NCI-H2196 treated with DMSO at 0.1 percent for 48 hours (cell line): ENCODE measurements at regions not wholly inside any gene's neighbourhood (a gene's known extent, or its start where the extent isn't known, plus 50 kb on each side); places are given as distances from the start of the nearest gene placed in this dataset.

Experiments used
- DNase-seq: peaks from one replicate; lab custom pipeline; 2025; ENCODE audit not compliant: unreplicated experiment; lab: John Stamatoyannopoulos, UW

DNA sequence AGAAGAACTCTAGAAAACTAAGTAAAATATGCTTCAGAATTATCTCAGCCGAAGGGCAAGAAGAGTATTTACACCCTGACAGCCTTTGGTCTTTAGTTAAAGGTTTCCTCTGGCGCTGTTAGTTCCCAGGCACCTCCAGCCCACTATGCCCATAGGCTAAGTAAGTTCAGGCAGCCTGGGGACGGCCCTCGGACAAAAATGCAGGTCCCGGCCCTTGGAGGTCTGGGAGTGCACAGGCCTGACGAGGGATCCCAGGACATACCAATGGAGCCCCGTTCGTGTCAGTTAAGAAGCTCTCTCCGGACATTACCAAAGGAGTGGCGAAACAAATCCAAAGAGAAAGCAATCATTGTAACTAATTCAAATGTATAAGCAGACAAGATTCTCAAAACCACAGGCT is 311.8 kb downstream of the CD83 start:
- DNase-seq: no peak

DNA sequence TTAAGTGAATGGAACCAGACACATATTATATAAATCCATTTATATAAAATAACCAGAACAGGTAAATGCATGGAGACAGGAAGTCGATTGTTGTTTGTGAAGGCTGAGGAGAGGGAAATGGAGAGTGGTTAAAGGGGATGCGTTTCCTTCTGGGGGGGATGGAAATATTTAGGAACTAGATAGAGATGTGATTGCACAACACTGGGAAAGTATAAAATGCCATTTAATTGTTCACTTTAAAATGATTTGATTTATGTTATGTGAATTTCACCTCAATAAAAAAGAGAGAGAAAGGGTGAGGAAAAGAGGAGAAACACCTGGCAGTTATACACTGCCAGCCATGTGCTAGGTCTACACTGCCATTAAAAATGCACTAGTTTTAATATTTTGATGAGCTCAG is 312.6 kb downstream of the CD83 start:
- DNase-seq: no peak

DNA sequence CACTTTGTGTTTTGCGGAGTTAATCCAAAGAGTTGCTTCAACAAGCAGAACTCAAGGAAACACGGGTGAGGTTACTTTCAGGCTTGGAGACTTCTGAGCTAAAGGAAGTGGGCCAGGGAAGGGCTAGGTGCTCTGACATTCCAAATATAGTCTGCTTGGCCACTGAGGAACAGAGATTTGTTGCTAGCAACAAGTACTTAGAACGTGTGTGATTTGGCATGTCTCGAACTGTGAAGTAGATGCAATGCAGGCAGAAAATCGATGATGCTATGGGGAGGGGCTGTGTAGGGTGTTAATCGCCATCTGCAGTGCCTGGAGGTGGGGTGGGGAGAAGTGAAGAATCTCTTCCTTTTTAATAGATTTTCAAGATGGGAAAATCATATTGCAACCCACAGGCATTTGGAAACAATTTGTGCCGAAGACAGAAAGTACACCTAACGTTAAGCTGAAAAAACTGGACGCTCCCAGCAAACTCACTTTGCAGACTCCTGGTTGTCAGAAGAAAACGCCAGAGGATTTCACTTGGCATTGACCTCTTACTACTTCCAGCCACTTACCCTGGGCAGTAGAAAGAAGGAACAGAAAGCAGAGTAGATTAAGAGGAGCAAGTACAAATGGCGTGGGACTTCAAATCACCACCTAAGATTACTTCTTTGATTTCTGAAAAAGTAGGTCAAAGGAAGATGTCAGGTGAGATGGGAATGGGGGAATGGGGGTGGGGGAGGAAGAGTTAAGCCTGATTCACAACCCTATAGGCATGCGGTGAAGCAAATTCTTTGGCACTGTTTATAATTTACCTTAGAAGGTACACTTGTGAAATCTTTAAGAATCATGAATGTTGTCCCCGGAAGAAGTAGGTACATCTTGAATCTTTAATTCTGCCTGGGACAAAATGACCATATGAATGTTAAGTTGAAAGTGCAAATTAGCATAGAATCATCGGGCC is 314.1 kb downstream of the CD83 start:
- DNase-seq: no peak

DNA sequence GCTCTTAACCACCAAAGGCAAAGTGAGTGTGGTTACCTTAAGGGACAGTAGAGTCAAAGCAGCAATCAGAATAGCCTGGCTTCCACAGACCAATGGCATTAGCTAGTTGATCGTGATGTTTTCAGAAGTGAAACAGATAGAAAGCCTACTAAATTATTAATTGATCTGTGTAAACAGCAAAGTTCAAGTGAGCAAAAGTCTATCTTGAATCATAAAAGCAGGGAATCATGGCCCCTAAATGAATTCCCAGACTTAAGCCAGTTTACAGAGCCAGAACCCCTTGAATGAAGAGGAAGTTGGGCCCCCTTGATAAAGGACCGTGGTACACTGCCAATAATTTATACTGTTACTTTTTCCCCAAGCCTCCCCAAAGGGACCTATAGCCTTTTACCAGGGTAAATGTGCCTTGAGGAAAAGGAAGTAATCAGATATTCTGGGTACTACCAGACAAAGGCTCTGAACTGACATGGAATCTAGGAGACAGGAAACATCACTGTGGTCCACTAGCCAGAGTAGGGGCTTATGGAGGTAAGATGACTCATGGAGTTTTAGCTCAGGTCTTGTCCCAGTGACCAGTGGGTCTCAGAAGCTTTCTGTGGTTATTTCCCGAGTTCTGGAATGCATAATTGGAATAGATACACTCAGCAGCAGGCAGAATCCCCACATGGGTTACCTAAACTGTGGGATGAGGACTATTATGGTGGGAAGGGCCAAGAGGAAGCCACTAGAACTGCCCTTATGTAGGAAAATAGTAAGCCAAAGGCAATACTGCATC is 317.5 kb downstream of the CD83 start:
- no peak for DNase-seq

DNA sequence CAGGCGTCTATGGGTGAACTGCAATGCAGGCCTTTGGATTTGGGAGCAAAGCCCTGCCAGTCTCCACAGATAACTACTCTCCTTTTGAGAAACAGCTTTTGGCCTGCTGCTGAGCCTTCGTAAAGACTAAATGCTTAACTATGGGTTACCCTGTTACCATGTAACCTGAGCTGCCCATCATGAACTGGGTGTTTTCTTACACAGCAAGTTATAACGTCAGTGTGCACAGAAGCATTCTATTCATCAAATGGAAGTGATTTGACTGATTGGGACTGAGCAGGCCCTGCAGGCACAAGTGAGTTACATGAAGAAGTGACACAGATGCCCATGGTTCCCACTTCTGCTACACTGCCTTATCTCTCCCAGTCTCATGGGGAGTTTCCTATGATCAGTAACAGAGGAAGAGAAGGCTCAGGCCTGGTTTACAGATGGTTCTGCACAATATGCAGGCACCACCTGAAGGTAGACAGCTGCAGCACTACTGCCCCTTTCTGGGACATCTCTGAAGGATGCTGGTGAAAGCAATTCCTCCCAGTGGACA is 319.1 kb downstream of the CD83 start:
- no peak for DNase-seq

DNA sequence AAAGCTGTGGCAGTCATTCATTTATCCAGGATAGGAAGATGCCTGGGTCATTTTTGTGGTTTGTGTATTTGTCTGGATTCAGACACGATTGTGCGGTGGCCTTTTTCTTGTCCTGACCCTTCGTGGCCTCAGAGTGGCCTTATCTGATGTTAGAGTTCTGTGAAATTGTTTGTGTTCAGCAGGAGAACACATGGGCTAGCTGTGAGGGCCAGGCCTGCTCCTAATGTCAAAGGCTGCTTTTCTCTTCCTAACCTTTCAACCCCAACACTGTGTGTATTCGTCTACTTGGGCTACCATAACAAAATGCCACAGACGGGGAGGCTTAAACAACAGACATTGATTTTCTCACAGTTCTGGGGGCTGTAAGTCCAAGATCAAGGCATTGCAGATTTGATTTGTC is 321.8 kb downstream of the CD83 start:
- DNase-seq: no peak

DNA sequence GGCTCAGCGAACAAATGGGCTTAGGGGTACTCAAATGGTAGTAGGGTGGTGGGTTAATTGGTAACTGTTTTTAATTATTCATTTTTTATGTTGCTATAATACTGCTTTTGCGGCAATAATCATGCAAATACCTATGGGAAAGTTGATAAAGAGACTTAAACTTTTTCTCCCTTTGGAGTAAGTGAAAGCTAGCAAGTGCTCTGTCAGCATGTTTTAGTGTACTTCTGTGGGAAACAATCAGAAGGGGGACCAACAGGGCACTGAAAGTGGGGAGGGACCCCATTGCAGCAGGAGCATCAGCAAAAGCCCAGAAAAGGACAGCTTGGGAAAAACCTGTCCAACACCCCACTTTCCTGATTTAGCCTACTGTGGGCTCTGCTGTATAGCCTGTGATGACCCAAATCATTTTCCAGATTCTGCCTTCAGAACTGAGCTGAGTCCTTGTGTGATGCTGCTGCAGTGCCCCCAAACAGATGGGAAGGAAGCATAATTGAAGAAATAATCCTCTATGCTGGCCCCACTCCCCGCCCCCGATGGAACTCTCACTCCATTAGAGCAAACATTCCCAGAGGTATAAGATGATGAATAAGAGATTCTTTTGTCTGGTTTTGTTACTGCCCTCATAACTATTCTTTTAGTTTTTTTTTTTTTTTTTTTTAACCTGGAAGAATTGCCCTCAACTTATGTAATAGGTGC is 322.8 kb downstream of the CD83 start:
- no peak for DNase-seq

DNA sequence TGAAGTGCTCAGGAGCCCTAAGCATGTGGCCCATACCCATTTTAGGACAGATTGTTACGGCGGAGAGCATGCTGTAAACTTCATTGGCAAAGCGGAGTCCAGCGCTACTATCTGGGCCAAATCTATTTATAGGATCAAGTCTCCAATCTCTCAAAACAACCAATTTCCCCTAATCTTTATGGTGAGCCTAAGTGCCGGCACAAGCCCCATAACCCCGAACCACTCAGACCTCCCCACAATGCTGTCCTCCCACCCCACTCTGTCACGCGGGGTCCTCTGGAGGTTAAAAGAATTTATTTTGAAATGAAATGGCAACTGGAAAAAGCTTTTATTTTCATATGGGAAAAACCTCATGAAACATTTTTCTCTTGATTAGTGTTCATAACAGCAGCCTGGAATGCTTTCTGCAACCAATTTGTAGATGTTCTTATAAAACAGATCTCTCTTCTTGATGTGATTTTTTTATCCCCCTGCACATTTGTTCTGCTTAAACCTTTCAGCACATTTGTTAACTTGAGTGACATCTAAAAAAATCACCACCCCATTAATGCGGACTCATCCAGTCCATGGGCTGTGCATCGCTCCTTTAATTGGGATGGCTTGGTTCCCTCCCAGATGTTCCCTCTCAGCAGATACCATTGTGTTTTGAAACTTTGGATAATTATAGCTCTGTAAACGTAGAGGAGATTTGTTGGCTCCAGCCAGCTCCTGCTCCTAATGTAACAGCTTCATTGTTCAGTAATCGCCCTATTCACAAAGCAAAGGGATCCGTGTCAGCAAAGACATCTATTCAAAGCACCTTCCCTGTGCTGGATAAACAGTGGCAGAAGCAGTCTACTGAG is 323.6 kb downstream of the CD83 start:
- DNase-seq: no peak

DNA sequence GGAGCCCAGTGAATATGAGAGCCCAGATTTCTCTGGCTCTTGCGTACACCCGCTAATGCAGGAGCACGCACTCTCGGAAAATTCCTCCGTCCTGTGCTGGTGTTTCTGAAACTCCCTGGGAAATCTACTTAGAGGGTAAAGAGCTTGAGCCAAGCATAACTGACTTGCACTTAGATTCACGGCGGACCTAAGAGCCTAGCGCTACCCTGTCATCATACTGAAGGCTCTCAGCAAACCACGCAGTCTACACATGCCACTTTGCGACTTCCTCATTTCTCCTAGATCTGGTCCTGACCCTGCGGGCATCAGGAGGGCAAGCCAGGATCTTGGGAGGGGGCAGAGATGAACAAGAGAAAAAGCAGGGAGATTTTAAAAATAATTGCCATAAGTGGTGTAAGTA is 324.7 kb downstream of the CD83 start:
- no peak for DNase-seq

DNA sequence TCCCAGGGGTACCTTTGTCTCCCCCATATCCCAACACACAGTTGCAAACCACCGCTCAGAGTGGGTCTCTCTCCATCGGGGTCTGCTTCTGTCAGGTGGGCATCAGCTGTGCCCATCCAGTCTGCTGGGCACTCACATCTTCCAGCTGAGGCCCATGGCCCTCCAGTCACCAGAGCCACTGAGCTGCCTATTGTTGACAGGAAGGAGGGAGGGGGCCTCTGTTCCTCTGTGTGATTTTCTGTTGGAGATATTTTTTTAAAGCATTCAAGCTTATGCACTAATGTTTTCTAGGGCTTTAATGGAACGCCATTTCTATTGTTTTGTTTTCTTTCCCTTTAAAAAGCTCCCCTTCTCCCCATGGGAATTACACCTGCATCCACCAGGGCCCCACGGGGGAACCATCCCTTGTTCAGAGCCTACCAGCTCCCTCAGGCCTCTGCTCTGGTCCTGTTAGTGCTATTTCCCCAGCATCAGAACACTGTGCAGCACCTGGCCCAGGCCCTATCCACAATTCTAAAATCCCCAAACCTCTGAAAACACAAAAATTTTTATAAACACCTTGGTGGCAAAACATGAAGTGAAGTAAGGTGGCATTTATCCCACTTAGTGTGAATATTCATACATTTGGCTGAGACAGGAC is 326.2 kb downstream of the CD83 start:
- DNase-seq: no peak

DNA sequence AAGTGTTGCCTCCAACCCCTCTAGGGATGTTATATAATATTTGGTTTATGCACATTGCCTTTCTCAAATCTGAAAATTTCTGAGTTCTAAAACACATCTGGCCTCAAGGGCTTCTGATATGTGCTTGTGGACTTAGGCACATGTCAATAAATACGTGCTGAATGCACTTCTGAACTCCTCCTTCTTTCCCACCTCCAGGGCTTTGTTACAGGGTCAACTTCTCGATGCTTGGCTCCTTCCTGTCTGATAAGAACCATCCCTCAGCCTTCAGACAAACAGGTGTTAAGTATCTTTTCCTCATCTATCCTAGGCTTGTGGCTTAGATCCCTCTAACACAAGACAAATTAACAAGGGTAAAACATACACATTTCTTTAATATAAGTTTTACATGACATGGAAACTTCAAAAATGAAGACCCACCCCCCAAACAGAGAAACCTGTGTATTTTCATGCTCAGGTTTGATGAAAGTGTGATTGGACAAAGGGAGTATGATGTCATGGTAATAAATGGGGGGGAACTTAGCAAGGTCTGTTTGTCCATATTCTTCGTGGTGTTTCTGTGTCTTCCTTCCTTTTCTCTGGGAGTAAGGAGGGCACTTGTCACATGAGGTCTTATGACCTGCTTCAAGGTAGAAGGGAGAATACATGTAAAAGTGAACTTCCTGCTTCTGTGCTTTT is 326.9 kb downstream of the CD83 start:
- no peak for DNase-seq

DNA sequence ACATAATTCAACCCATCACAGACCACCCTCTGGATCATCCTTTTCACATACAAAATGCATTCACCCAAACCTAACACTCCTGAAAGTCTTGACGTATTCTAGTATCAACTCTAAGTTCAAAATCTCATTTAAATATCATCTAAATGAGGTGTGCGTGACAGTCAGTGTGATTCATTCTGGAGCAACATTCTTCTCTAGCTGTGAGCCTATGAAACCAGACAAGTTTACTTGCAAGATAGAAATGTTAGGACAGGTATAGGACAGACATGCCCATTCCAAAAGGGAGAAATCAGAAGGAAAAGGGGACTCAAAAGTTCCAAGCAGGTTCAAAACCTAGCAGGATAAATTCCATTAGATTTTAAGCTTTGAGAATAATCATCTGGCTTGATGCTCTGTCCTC is 329.7 kb downstream of the CD83 start:
- no peak for DNase-seq

DNA sequence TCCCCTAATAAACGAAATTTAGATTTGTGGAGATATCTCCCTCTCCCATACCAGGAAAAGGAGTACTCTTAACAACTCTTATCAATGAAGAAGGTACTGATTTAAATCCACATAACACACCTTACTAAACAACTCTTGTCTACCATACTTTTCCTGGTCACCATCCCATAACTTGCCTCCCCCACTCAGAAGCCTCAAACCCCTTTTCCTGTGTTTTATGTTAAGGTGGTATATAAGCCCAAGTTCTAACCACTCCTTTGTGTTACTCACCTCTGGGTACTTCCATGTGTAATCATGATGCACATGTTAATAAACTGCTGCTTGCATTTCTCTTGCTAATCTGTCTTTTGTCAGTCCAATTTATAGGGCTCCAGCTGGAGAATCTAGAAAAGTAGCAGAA is 330.7 kb downstream of the CD83 start:
- DNase-seq: no peak

DNA sequence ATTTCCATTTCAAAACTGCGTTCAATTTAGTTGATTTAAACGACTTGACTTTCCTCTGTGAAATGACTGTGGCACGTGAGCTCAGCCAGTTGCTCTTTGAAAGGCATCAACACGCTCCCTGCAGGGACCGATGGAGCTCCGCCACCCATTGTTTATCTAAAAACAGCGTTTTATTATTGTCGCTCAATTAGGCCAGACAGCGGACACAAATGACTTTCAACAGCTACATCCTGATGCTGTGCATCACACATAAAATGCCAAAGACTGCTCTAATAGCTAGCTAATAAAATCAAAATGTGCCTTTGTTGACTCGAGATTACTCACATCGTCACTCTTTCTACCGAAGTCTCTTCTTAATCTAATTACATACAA is 332.5 kb downstream of the CD83 start:
- DNase-seq: no peak

DNA sequence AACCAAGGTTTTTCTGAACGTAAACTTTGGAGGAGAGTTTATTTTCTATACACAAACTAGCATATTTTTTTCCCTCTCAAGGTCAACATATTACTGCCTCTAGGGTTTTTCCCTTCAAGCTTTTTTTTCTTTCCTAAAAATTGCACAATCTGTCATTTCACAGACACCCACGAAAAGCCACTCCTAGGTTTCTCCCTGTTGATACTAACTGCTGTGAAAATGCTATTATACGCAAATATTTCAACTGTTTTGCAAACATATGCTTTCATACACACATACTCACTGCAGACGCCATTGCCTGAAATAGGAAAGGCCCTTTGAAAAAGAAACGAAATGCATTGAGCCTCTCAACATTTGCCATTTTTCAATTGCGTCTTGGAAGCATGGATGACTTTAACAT is 333.0 kb downstream of the CD83 start:
- DNase-seq: no peak

DNA sequence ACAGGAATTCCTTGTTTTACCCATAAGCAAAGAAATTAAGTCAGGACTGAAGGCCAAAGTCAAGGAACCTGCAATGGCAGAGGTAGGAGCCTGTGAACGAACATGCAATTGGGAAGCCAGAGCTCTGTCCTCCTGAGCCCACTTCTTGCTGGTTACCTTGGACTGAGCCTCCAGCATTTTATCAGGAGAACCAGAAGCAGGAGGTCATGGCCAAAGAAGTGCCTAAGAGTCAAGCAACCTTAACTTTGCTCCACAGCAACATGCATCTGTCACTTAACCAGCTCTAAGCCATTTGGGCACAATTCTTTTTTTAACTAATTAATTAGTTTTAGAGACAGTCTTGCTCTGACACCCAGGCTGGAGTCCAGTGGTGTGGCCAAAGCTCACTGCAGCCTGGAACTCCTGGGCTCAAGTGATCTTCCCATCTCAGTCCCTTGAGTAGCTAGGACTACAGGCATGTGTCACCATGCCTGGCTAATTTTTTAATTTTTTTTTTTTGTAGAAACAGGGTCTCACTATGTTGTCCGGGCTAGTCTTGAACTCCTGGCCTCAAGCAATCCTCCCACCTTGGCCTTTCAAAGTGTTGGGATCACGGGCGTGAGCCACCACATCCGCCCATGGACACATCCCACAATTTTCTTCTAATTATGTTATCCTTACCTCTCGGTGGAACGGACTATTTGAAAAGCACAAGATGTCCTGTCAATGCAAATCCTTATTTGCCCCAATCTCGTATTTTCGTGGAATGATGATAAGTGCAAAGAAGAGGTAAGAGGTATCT is 334.2 kb downstream of the CD83 start:
- DNase-seq: no peak

DNA sequence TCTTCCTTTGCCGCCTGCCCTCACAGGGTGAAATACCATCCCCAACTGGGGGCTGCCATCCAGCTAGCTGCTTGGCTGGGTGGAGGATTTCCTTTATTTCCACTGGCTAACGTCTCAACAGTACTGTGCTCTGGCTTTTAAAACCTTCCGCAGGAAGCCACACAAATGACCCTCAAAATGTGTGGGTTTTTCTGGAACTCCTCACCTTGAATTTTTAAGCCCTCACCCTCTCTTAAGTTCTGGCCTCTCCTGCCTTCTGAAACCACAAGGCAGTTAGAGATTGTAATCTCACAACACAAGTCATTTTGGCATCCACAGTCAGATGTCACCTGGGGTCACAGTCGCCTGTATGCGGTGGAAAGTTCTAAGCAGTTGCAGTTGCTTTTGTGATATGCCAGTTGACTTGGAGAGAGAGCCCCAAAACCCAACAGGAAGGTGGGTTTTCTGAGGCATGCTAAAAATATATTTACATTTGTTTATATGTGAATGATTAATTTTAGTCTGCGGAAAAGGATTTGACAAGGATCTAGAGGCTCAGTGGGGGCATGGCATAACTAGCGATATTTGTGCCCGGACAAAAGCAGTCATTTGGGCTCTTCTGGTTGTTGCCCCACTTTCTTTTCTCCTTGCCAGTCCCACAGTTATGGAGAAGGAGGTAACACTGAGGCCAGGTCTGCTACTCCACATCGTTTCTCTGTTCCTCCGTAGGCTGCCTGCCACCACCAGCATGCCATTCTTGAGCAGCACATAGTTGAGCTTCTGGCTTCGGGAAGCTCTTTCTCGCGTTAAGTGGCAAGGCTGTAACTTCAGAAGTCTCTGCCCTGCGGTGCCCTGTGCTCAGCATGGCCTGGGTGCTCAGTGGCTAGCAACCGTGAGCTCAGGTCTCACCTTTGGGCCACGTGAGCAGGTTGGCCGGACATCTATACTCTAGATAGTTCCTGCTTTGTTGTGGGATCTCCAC is 335.3 kb downstream of the CD83 start:
- no peak for DNase-seq
